Adrenal gland (tissue), 9 donors: ENCODE measurements at regions not wholly inside any gene's neighbourhood (a gene's known extent, or its start where the extent isn't known, plus 50 kb on each side); places are given as distances from the start of the nearest gene placed in this dataset.

Experiments
- DNase-seq, 7 donors: peaks; one replicate each; pipeline ENCODE4 v3.0.0-alpha.2; 2019 to 2020
- H3K27ac ChIP-seq, 5 donors: fragments of 200-600 bp; sonication (generic) in 4 of 5; 1 replicate in 3 of 5; 2 replicates in 2 of 5; pipeline versions ENCODE4 v1.5.1 to v1.8.0; 2016 to 2020; ENCODE audit warnings: mild to moderate bottlenecking in 1 of 5
- H3K27me3 ChIP-seq: fragments of 200-600 bp; 2 replicates; pipeline ENCODE4 v1.8.0; 2021
- H3K36me3 ChIP-seq, 2 donors: fragments of 200-600 bp; replicated peaks in 1 of 2; 1 replicate in 1 of 2; 2 replicates in 1 of 2; pipeline versions ENCODE4 v1.5.1 to v1.8.0; 2018 to 2022
- H3K4me1 ChIP-seq, 2 donors: fragments of 200-600 bp; replicated peaks in 1 of 2; 1 replicate in 1 of 2; 2 replicates in 1 of 2; pipeline versions ENCODE4 v1.5.1 to v1.8.0; 2018 to 2021
- H3K4me3 ChIP-seq, 4 donors: fragments of 200-600 bp; sonication (generic) in 3 of 4; one replicate each; pipeline ENCODE4 v1.5.1; 2016 to 2018
- H3K9me3 ChIP-seq, 3 donors: fragments of 200-600 bp; sonication (generic) in 1 of 3; replicated peaks in 1 of 3; 1 replicate in 2 of 3; 2 replicates in 1 of 3; pipeline versions ENCODE4 v1.5.1 to v1.8.0; 2016 to 2021
- POLR2A ChIP-seq, 2 donors: fragments of 450-650 bp; IDR thresholded peaks; one replicate each; pipeline ENCODE4 v1.6.1; 2017; ENCODE audit warnings: antibody characterized with exemption in 2 of 2, mild to moderate bottlenecking in 2 of 2, moderate library complexity in 1 of 2
- WGBS, 4 donors: extraction: QIAGEN DNeasy Blood & Tissue Kit in 2 of 4; methylation state at CpG; one replicate each; pipeline versions ENCODE4 v1.1.5 to v1.1.7; 2013 to 2017; 5-methylcytosine and 5-hydroxymethylcytosine counted together
- intact Hi-C, 2 donors: fragments of 100-400 bp; cut with DNase I; formaldehyde crosslinking; loops; one replicate each; pipeline versions ENCODE4 v1.14.1 to v1.15.0; 2022 to 2023
- TF ChIP-seq, protein P1 (sequence below), 6 experiments: fragments of 450-650 bp in 4 of 6; fragments of 200-600 bp in 2 of 6; sonication (generic) in 1 of 6; IDR thresholded peaks; 1 replicate in 5 of 6; 2 replicates in 1 of 6; pipeline versions ENCODE4 v1.5.1 to v1.8.0; 2016 to 2021; ENCODE audit warnings: antibody characterized with exemption in 6 of 6, mild to moderate bottlenecking in 2 of 6, moderate library complexity in 1 of 6
- donor health status: healthy with polysubstance abuse.
- donor health status: Bipolar disorder and iron deficiency.
- donor health status: DM: yes; HTN: yes; CAD: no.
- donor health status: DM: no; HTN: no; CAD: no.
- donor health status: DM: no; HTN: no; CAD: no.

DNA sequence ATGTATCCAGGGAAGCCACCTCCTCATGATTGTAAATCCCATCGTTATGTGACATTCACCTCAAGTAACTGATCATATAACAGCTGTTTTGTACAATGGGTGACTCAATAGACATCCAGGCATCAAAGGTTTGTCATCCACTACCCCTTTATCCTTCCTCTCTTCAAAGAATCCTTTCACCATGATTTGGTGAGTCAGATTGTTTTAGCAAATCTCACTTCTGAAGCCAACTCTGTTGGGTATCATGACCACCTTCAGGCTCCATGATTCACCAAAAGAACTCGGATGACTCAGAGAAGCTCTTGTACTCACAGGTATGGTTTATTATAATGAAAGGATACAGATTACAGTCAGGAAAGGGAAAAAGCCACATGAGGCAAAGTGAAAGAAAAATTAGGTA, 132.1 kb downstream of the PWWP3B start:
- intact Hi-C loops: no loop called here
- Histone ChIP-seq H3K27ac (no peak overlapping the region), H3K27me3 (peaks cover 8% of the 10 kb centered on the region), H3K4me1 (no peaks in the 10 kb centered on the region), H3K36me3 (no peaks in the 10 kb centered on the region), H3K9me3 (no peaks in the 10 kb centered on the region), H3K4me3 (no peak overlapping the region)
- TF ChIP-seq, protein P1, sequence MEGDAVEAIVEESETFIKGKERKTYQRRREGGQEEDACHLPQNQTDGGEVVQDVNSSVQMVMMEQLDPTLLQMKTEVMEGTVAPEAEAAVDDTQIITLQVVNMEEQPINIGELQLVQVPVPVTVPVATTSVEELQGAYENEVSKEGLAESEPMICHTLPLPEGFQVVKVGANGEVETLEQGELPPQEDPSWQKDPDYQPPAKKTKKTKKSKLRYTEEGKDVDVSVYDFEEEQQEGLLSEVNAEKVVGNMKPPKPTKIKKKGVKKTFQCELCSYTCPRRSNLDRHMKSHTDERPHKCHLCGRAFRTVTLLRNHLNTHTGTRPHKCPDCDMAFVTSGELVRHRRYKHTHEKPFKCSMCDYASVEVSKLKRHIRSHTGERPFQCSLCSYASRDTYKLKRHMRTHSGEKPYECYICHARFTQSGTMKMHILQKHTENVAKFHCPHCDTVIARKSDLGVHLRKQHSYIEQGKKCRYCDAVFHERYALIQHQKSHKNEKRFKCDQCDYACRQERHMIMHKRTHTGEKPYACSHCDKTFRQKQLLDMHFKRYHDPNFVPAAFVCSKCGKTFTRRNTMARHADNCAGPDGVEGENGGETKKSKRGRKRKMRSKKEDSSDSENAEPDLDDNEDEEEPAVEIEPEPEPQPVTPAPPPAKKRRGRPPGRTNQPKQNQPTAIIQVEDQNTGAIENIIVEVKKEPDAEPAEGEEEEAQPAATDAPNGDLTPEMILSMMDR (IDR thresholded peaks at IDR 0.05): no peak
- no peak for TF ChIP-seq POLR2A (IDR thresholded peaks at IDR 0.05)
- no peak for DNase-seq
- WGBS, 4 donors: 63 to 83% (median 65%) methylated on average over 2 of the region's 2 CpGs

DNA sequence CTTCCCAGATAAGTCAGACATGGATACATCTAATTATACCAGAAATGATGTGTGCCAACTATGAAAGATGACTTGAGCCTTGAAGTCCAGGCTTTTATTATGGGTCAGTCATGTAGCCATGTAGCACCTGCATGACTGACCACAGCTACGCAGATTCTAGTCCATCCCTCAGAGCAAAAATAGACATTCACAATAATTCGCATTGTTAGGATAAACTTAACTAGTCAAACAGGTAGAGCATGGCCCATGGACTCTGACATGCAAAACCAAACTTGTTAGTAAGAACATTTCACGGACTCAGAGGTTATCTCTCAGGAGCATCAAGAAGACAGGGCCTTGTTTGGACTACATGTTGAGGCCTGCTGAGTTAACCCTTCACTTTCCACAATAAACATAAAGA, 132.6 kb downstream of the PWWP3B start:
- Histone ChIP-seq H3K36me3 (no peaks in the 10 kb centered on the region), H3K27me3 (peaks cover 8% of the 10 kb centered on the region), H3K9me3 (no peaks in the 10 kb centered on the region), H3K4me3 (no peak overlapping the region), H3K4me1 (no peaks in the 10 kb centered on the region), H3K27ac (no peak overlapping the region)
- WGBS, 4 donors: 55 to 76% (median 68%) methylated on average over 3 of the region's 3 CpGs
- intact Hi-C loops: no loop called here
- DNase-seq: no peak
- TF ChIP-seq POLR2A (IDR thresholded peaks at IDR 0.05): no peak
- TF ChIP-seq, protein P1 (IDR thresholded peaks at IDR 0.05): no peak

DNA sequence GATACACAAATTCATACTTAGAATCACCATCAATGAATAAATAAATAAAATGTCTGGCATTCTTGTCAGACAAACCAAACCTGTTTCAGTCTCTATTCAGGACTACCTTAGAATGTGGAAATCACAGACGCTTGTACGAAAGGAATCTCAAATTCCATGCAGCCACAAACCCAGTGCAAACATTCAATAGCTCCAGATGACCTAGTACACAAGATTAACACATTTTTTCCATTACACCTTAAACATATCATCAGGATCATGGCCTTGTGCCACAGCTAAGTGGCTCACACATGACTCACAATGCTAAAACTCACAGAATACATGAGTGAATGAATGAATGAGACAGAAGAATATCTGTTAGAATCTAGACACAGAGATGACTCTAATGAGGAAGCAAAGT, 134.2 kb downstream of the PWWP3B start:
- Histone ChIP-seq H3K4me3 (no peak overlapping the region), H3K27me3 (peaks cover 10% of the 10 kb centered on the region), H3K36me3 (no peaks in the 10 kb centered on the region), H3K9me3 (no peaks in the 10 kb centered on the region), H3K4me1 (no peaks in the 10 kb centered on the region), H3K27ac (no peak overlapping the region)
- WGBS, 4 donors: 69 to 79% (median 71%) methylated on average over 2 of the region's 2 CpGs
- TF ChIP-seq POLR2A (IDR thresholded peaks at IDR 0.05): no peak
- TF ChIP-seq, protein P1 (IDR thresholded peaks at IDR 0.05): no peak
- no peak for DNase-seq
- intact Hi-C loops: no loop called here

DNA sequence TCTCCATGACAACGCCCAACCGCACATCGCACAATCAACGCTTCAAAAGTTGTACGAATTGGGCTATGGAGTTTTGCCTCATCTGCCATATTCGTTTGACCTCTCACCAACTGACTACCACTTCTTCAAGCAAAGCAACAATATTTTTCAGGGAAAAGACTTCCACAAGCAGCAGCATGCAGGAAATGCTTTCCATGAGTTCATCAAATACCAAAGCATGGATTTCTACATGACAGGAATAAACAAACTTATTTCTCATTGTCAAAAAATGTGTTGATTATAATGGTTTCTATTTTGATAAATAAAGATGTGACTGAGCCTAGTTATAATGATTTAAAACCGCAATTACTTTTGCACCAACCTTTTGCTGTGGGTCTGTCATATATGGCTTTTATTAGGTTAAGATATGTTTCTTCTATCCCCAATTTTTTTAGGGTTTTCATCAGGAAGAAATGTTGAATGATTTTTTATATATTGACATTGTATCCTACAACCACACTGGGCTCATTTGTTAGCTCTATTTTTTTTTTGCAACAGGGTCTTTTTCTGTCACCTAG, 138.4 kb downstream of the PWWP3B start:
- no peaks in the 10 kb centered on the region for H3K9me3 ChIP-seq
- WGBS, 4 donors: 81 to 93% (median 85%) methylated on average over 7 of the region's 7 CpGs
- TF ChIP-seq, protein P1 (IDR thresholded peaks at IDR 0.05): no peak
- no peak for TF ChIP-seq POLR2A (IDR thresholded peaks at IDR 0.05)
- no peaks in the 10 kb centered on the region for H3K4me1 ChIP-seq
- intact Hi-C loops: no loop called here
- DNase-seq: no peak
- H3K27ac ChIP-seq: no peak overlapping the region
- no peak overlapping the region for H3K4me3 ChIP-seq
- no peaks in the 10 kb centered on the region for H3K36me3 ChIP-seq
- H3K27me3 ChIP-seq: peaks cover 10% of the 10 kb centered on the region
